Dermis blood vessel endothelial cell (primary cell): ENCODE measurements at regions not wholly inside any gene's neighbourhood (a gene's known extent, or its start where the extent isn't known, plus 50 kb on each side); places are given as distances from the start of the nearest gene placed in this dataset.
"Not testable (repeated sequence)": the region's sequence is repeated elsewhere in the genome, so short reads cannot be mapped to it uniquely, and the experiment has no call there.

ENCODE experiments used
- DNase-seq: peaks from one replicate; pipeline ENCODE4 v3.0.0; 2010

DNA sequence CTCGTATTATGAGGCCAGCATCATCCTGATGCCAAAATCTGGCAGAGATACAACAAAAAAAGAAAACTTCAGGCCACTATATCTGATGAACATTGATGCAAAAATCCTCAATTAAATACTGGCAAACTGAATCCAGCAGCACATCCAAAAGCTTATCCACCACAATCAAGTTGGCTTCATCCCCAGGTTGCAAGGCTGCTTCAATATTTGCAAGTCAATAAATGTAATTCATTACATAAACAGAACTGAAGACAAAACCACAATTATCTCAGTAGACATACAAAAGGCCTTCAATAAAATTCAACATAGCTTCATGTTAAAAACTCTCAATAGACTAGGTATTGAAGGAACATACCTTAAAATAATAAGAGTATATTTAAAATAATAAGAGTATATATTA lies 815.3 kb upstream of the SLITRK1 start:
- DNase-seq: not testable (repeated sequence)

DNA sequence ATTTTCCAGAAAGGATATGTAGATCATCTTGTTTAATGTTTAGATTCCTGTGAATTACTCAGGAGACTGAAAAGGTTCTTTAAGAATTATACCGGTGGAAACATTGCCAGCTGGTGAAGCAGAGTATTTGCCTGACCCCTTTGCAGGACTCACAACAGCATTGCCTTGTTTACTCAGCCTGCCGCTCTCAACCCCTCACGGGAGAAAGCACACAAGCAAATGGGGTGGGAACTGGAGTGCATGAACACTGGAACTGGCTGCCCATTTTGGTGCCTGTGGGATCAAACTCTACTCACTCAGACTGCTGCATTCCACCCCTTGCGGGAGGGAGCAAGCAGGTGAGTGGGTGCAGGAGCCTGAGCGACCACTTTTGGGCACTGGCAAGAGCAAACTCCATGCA lies 804.7 kb upstream of the SLITRK1 start:
- no peak for DNase-seq

DNA sequence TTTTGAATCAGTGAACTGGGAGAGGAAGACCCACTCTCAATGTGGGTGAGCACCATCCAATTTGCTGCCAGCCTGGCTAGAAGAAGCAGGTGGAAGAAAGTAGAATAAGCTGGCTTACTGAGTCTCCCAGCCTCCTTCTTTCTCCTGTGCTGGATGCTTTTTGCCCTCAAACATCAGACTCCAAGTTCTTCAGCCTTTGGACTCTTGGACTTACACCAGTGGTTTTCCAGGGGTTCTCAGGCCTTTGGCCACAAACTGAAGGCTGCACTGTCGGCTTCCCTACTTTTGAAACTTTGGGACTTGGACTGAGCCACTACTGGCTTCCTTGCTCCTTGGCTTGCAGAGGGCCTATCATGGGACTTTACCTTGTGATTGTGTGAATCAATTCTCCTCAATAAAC lies 804.2 kb upstream of the SLITRK1 start:
- DNase-seq: no peak

DNA sequence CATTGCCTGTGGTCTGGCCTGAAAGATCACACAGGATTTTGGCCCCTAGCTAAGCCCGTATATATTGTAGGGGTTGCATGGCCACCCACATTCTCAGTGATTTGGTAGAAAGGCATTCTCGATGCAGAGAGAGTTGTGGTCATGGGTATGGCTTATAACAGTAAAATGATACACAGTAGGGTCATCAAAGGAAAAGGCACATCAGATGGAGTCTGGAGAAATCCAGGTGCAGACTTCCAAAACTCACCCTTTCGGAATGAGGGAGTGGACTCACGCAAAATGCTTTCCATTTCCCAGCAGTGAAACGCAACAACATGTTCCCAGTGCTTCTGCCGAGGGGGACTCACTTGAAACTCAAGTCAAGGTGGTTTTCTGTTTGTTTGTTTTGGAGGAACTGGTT lies 802.5 kb upstream of the SLITRK1 start:
- DNase-seq: no peak

DNA sequence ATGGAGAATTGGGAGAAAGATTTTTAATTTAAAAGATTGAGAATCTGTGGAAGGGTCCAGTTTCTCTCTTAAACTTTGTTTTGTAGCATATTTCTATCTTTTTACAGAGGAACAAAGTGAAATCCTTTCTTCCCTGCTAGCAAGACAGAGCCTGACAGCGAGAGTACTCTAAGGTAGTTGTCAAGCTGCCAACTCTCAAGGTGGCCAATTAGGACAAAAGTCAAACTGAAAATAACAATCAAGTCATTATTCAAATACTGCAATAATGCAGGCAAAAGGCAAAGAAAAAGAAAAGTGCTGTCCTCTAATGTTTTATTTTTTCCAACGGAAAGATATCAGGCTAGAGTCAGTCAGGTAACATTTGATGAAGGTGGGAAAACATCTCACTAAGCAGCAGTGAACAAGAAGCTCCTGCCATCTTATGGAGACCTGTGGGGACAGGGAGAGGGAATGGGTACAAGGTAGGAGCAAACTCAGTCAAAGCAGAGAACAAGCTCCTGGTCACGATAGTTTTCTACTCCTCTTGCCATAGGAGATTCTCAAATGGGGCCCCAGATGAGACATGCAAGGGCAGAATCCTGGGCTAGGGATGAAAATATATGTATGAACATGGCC lies 801.9 kb upstream of the SLITRK1 start:
- no peak for DNase-seq

DNA sequence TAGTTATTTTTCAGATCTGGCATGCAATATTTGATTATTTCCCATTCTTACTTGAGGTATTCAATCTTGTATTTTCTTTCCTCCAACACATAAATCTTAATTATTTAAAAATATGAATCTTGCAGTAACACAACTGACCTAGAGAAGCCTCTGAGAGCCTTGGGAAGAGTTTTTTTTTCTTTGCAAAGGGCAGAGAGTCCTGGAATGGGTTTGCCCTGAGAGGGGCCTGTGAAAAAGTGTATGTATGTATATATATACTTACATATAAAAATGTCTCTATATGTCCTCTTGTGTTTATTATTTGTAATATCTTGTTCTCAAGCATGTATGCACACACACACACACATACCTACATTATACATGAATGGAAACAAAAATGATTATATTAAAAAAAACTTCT lies 801.2 kb upstream of the SLITRK1 start:
- DNase-seq: no peak

DNA sequence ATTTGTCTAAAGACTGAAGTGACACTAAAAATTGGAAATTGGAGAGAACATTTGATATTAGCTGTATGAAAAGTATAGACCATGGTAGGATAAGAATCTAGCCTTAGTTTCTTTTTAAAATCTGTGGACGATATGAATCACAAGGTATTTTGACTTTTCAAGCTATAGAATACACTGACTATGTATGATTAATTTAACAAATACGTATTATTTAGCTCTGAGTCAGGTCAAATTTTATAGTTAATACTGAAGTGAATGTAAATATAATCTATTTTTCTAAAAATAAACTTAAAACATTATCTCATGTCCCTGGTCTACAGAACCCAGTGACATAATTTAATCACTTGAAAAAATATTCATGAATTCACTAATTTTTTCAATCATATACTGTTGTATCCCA lies 795.6 kb upstream of the SLITRK1 start:
- no peak for DNase-seq

DNA sequence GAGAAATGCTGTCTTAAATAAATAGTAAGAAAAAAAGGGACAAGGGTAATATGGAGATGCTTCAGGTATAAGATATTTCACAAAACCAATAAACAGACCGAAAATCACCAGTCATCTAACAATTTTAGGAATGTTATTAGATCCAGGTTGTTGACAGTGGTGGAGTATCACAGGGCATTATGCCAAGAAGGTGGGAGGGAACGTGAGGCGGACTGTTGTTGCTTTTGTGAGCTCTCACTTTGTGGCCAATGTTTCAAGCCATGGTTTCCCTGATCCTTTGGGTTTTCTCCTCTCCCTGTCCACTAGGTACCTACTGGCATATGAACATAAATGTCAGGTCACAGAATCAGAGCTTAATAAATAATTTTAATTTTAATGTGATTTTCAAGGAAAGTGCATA lies 790.3 kb upstream of the SLITRK1 start:
- DNase-seq: no peak

DNA sequence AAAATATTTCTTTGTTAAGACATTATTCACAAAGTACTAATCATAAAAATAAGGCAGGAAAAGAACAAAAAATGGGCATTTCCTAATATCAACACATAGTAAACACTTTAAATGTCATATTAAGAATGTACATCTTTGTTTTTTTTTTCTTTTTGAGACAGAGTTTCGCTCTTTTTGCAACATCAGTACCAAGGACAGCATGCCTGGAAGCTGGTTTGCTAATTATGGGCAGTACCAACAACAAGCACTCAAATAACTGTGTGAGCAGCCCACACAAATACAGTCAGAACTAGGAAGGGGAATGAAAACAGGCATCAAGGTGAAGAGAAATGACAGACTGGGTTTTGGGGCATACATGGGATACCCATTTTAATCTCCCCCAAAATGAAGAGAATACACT lies 788.0 kb upstream of the SLITRK1 start:
- DNase-seq: no peak

DNA sequence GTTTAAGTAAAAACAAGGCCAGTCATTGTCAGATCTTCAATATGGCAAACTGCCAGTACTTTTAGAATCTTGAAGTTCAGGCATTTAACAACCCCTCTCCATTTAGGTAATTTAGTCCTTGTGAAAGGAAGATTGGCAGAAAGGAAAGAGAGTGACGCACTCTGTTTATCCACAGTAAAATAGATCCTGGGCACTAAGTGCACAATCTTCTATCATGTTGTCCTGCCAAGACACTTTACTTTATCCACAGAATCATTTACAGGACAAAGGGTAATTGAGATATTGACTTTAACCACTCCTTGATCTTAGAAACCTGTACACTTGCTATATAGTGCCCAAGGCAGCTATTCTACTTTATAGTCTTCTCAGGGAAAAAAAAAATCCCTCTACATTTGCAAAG lies 786.4 kb upstream of the SLITRK1 start:
- DNase-seq: no peak

DNA sequence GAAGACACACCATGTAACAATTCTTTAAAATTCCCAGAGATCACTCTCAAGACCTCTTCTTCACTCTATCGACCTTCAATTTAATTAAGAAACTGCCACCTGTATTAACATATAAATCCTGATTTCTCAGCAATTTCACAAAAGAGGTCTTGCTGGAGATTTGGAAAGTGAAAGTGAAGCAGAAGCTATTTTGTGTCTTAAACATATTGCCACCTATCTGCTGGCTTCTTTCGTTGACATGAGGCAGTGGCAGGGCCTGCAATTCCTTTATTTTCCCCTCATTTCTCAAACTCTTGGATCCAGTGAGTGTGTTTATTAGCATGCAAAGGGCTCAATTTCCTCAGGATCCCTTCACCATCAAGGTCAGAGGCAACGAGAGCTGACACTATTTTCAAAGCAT lies 780.2 kb upstream of the SLITRK1 start:
- DNase-seq: no peak

DNA sequence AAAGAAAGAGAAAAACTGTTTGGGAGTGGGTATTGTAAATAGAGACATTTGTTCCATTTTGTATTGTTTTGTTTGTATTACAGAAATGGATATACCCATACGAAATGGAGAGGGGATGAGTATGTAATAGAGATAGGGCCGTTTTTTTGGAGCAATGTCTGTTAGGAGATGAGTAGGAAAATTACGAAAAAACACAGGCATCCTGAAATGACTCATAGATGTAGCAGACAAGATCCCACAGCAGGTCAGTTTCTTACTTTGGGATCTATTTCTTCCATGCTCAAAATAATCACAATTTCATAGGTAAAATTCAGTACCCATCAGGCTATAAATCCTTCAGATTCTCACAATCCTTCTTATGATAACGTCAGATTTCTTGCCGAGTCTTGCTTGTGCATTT lies 779.4 kb upstream of the SLITRK1 start:
- no peak for DNase-seq

DNA sequence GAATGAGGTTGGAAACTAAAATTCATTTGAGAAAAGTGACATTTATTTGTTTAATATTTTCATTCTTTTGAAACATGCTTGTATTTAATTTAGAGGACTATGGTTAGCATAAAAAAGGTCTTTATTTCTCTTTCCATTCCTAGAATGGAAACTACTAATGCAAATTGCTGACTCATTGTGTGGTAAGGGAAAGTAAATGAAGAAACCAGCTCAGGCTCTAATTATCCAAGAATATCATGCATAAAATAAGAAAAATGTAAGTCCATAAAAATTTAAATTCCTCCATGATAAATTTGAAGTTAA lies 777.0 kb upstream of the SLITRK1 start:
- no peak for DNase-seq

DNA sequence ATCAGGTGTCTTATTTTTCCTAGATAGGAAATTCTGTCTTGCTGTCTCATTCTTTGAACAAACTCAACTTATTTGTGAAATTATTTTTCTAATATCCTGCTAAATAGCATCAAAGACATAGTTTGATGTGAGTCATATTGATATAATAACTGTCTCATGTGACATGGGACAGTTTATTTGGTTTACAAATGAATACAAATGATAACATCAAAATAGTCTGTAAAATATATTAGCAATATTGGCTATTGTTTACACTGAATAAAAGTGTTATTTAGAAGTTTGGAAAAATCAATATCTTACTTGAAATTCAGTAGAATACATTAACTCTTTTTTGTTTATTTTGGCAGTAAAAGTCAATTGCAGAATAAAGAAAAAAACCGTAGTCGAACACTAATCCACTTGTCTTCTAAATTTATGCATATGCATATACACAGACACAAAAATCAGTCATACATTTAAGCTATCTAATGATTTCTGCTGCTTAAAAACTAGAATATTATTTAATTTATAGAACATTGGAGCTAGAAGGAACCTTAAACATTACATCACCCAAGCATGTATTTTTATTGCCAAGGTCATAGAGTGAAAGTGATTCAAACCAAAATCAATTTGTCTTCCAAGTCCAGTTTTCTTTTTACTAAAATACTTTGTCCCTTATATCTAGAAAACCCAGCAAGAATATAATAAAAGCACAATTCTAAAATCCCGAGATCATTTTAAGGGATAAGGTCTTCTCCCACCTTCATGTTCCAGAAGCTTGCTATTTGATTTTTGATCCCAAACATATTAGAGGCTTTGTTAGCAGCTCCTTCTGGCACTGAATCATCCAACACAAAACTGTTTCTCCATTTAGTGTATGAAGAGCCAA lies 776.5 kb upstream of the SLITRK1 start:
- no peak for DNase-seq

DNA sequence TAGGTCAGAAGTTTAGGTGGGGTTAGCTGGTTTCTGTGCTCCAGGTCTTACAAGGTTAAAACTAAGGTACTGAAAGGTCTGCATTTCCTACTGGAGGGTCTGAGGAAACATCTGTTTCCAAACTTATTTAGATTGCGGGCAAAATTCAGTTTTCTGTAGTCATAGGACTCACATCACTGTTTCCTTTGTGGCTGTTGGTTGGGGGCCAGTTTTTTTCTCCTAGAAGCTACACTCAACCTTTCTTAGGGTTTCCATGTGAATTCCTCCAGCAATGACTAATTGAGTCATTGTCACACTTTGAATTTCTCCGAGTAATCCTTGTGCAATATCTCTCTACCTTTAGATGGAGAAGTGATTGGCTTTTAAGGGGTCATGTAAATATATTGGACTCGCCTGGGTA lies 773.4 kb upstream of the SLITRK1 start:
- no peak for DNase-seq

DNA sequence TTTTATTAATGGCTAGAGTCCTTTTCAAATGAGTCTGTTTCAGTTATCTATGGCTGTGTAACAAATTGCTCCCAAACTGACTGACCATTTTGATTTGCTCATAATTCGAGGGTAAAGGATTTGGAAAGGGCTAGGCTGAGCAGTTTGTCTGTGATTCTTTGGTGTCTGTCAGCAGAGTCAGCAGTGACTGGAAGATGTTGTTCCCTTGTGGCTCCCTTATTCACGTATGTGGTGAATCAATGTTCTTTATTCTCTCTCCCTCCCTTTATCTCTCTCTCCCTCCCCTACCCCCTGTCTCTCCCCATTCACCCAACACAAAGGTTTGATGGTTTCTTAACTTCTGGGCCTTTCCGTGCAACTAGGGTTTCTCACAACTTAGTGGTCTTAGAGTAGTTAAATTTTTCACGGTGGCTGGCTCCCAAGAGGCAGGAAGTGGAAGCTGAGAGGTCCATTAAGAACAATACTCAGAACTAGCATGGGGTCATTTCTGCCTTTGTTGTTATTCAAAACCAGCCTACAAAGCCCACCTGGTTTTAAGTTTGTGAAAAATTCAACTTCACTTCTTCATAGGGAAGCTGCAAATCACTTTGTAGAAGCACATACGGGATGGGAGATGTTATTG lies 772.5 kb upstream of the SLITRK1 start:
- no peak for DNase-seq

DNA sequence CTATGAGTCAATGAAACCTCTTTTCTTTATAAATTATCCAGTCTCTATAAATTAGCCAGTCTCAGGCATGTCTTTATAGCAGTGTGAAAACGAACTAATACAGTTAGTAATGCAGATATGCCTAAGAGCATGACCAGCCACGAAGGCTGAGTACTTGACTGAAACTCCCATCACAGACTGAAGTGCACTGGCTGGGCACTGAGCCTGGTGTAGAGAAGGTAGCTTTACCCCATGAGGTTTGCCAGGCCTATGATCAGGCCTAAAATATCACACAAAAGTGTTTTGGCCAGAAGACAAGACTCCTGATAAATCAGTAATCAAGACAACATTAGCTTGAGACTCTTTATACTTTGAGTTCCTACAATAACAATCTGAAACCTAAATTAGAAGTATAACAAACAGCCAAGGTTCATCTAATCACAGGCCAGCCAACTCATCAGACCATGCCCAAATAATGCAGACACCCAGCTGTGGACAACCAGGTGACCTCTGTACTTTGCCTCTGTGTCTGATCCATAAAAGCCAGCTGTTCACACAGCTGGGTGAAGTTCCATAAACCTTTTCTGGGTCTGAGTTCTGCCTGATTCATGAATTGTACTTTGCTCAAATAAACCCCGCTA lies 771.8 kb upstream of the SLITRK1 start:
- DNase-seq: no peak

DNA sequence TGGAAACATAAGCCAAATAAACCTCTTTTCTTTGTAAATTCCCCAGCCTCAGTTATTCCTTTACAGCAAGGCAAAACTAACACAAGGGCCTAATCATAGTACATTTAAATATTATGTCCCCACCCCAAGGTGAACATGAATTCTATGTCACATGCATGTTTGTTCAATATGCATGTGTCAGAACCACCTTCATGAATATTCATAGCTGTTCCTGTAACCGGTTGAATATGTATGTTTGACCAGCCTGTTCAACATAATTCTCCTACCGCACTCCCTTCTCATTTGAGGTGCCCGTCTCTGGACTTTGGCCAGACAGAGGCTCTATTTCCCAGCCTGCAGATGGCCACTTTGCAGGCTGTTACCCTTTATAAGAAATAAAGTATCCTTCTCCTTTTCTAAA lies 769.4 kb upstream of the SLITRK1 start:
- DNase-seq: no peak

DNA sequence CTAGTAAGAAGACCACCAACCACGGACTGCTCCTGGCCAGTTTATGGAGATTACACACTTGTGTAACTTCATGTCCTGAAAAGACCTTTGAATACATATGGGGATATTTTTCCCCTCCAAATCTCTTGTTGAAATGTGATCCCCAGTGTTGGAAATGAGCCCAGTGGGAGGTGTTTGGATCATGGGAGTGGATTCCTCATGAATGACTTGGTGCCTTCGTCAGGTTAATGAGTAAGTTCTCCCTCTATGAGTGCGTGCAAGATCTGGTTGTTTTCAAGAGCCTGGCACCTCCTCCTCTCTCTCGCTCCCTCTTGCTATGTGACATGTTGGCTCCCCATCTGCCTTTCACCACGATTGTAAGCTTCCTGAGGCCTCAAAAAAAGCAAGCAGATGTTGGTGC lies 769.0 kb upstream of the SLITRK1 start:
- DNase-seq: no peak

DNA sequence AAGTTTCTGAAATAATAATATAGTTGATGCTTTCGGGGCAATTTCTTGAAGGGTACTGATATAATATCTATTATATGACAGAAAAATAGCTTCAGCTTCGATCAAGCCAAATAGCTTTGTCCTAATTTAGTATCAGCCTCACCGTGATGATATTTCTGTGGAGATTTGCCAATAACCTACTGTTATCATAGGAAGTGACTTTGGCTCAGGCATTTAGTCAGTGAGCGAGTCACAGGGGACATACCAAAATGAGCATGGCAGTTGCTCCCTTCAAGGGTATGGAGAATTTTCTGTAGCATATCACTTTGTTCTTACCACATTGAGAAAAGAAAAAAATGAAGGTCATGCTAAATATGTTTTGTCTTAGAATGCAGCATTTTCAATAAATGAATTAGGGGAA lies 767.6 kb upstream of the SLITRK1 start:
- DNase-seq: no peak

DNA sequence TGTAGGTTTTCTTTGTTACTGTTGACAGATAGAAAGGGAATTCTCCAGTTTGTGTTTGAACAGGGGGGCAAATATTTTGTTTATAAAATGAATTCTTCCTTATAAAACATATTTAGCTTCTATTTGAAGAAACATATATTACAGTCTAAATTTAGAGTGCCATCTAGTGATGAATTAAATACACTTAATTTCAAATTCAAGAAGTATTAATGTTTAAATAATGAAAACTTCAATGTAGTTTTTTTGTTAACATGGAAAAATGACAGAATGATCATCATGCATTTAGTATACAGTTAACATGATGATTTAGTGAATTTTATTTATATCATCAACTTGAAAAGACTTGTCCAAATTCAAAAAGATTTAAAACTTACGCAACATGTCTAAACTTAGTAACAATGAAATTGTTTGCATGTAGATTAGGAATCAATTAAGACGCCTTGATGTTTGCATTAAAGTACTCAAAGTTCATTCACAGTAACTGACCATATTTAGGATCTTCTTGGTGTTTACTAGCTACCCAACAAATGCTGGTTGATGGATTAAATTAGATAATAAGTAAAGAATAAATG lies 765.9 kb upstream of the SLITRK1 start:
- no peak for DNase-seq

DNA sequence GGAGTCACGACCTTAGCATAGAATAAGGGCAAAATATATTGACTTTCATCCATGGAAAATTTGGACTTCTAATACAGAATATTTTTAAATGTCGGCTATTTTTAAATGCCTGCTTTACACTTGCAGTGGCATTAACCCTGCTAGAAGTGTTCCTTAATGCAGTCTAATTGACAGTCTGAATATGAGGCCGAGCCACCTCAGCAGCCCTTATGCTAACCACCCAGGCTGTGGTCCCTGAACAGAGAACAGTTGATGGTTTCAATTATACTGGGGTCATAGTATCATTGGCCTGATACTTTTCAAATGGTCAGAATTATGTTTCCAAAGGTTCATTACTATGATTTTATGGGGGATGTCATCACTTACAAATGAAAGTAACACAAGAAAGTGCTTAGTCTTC lies 764.7 kb upstream of the SLITRK1 start:
- DNase-seq: no peak

DNA sequence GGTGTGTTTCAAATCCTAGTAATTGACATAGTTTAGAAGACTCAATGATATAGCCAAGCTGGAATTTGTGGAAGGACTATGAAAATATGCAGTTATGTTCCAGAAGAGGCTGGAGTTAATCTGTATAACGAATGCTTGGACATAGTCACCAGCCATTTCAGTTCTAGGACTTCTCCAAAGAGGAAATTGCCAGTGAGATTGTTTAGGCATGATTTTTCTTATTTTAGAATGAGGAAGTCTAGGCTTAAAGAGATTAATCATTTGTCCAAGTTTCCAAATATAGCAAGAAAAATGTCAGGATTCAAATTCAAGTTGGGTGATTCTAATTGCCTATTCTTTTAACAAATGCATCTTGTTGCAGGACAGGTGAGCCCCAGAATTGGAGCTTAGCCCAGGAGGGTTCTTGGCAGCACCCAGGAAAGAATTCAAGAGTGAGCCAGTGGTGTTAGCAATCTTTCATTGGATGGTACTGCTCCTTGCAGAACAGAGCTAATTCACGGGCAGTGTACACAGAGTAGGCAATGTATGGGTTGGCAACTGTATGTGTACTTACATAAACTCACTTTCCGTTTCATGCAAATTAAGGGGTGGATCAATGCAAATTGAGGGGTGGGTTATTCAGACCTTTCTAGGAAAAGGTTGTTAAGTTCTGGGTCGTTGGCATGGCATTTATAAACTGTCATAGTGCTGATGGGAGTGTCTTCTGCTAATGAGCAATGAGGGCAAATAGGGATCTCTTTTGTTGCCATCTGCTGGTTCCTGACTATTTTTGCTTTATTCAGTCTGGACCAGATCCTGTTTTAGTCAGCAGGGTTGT lies 763.1 kb upstream of the SLITRK1 start:
- no peak for DNase-seq
